22Rv1 (cell line): ENCODE measurements at regions not wholly inside any gene's neighbourhood (a gene's known extent, or its start where the extent isn't known, plus 50 kb on each side); places are given as distances from the start of the nearest gene placed in this dataset.

Experiments
- ZFX ChIP-seq: fragments of 450-650 bp; IDR thresholded peaks from 2 replicates; pipeline ENCODE4 v1.6.1; 2017; ENCODE audit warnings: antibody characterized with exemption, borderline replicate concordance
- TF ChIP-seq, protein P1 (sequence below): fragments of 450-650 bp; IDR thresholded peaks from 2 replicates; pipeline ENCODE4 v1.5.1; 2017; ENCODE audit warnings: mild to moderate bottlenecking

DNA sequence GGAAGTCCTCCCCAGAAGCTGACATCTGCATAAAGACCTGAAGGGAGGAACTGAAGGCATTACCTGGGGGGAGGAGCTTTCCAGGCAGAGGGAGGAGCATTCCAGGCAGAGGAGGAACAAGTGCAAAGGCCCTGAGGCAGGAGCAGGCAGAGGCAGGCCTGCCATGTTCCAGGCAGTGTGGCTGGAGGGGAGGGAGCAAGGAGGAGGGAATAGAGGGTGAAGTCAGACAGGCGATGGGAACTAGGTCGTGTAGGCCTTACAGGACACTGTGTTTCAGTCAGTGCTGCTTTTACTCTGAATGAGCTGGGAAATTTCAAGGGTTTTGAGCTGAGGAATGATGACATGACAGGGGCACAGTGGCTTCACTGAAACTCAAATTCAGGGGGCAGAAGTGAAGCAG is 292.7 kb downstream of the BCOR start:
- TF ChIP-seq, protein P1, sequence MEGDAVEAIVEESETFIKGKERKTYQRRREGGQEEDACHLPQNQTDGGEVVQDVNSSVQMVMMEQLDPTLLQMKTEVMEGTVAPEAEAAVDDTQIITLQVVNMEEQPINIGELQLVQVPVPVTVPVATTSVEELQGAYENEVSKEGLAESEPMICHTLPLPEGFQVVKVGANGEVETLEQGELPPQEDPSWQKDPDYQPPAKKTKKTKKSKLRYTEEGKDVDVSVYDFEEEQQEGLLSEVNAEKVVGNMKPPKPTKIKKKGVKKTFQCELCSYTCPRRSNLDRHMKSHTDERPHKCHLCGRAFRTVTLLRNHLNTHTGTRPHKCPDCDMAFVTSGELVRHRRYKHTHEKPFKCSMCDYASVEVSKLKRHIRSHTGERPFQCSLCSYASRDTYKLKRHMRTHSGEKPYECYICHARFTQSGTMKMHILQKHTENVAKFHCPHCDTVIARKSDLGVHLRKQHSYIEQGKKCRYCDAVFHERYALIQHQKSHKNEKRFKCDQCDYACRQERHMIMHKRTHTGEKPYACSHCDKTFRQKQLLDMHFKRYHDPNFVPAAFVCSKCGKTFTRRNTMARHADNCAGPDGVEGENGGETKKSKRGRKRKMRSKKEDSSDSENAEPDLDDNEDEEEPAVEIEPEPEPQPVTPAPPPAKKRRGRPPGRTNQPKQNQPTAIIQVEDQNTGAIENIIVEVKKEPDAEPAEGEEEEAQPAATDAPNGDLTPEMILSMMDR: no peak
- TF ChIP-seq ZFX: no peak
